Caco-2 (cell line): ENCODE measurements at regions not wholly inside any gene's neighbourhood (a gene's known extent, or its start where the extent isn't known, plus 50 kb on each side); places are given as distances from the start of the nearest gene placed in this dataset.

Experiments
- BruUV-seq: library from RNA; stranded (reverse); fragments of 400-500 nt; replicated peaks from 2 replicates; lab custom pipeline; 2021; lab: Mats Ljungman, UMichigan
- CTCF ChIA-PET: fragments of 300-600 bp; sonication (Branson Sonifier 250); formaldehyde crosslinking; loops from one replicate; lab custom pipeline; 2022; ENCODE audit warnings: antibody characterized with exemption; lab: Charles Lee
- POLR2A ChIA-PET: fragments of 300-600 bp; sonication (Branson Sonifier 250); formaldehyde crosslinking; loops from one replicate; lab custom pipeline; 2022; ENCODE audit warnings: antibody characterized with exemption; lab: Charles Lee
- DNase-seq, 2 experiments: peaks; one replicate each; pipeline versions ENCODE4 v3.0.0 to v3.0.0-alpha.2; 2020 to 2022
- H3K27me3 ChIP-seq: replicated peaks from 2 replicates; pipeline ENCODE4 v1.6.0; 2011; ENCODE audit warnings: low read length; ENCODE audit not compliant: control insufficient read depth, insufficient read depth
- H3K36me3 ChIP-seq: 2 replicates; pipeline ENCODE4 v1.5.1; 2011; ENCODE audit warnings: low read length; ENCODE audit not compliant: control insufficient read depth, insufficient read depth
- H3K4me1 ChIP-seq: fragments of 250-450 bp; sonication (Bioruptor Pico); 2 replicates; pipeline ENCODE4 v1.5.1; 2020; ENCODE audit warnings: mild to moderate bottlenecking
- H3K4me3 ChIP-seq: 2 replicates; pipeline ENCODE4 v1.5.1; 2011; ENCODE audit warnings: low read depth, mild to moderate bottlenecking, control low read depth, low read length
- H3K9me3 ChIP-seq: fragments of 250-450 bp; sonication (Bioruptor Pico); 2 replicates; pipeline ENCODE4 v1.5.1; 2020; ENCODE audit warnings: mild to moderate bottlenecking, moderate library complexity
- H3K27ac Mint-ChIP-seq: one replicate; pipeline ENCODE4 v1.8.0; 2022; ENCODE audit warnings: mixed read lengths; ENCODE audit not compliant: unreplicated experiment
- H3K27me3 Mint-ChIP-seq: one replicate; pipeline ENCODE4 v1.8.0; 2022; ENCODE audit warnings: mixed read lengths; ENCODE audit not compliant: insufficient read depth, unreplicated experiment
- H3K36me3 Mint-ChIP-seq: one replicate; pipeline ENCODE4 v1.8.0; 2022; ENCODE audit warnings: mild to moderate bottlenecking, mixed read lengths; ENCODE audit not compliant: insufficient read depth, unreplicated experiment
- H3K4me1 Mint-ChIP-seq: one replicate; pipeline ENCODE4 v1.8.0; 2022; ENCODE audit warnings: low read depth, mixed read lengths; ENCODE audit not compliant: unreplicated experiment
- H3K4me3 Mint-ChIP-seq: one replicate; pipeline ENCODE4 v1.8.0; 2022; ENCODE audit warnings: mild to moderate bottlenecking, moderate library complexity, mixed read lengths; ENCODE audit not compliant: unreplicated experiment
- H3K9me3 Mint-ChIP-seq: one replicate; pipeline ENCODE4 v1.8.0; 2022; ENCODE audit warnings: mixed read lengths; ENCODE audit not compliant: unreplicated experiment
- CTCF ChIP-seq, 2 experiments: fragments of 200-600 bp in 1 of 2; IDR thresholded peaks; 1 replicate in 1 of 2; 2 replicates in 1 of 2; pipeline versions ENCODE4 v1.5.1 to v1.8.0; 2011 to 2022; ENCODE audit warnings: antibody characterized with exemption in 1 of 2, control low read depth in 1 of 2, inconsistent platforms in 1 of 2, low read depth in 1 of 2, low read length in 1 of 2, mild to moderate bottlenecking in 1 of 2, moderate library complexity in 1 of 2; ENCODE audit not compliant: insufficient read depth in 1 of 2, severe bottlenecking in 1 of 2, unreplicated experiment in 1 of 2
- intact Hi-C: fragments of 100-400 bp; cut with micrococcal nuclease; formaldehyde crosslinking; loops from one replicate; pipeline ENCODE4 v1.10.0; 2022; ENCODE audit not compliant: unreplicated experiment

DNA sequence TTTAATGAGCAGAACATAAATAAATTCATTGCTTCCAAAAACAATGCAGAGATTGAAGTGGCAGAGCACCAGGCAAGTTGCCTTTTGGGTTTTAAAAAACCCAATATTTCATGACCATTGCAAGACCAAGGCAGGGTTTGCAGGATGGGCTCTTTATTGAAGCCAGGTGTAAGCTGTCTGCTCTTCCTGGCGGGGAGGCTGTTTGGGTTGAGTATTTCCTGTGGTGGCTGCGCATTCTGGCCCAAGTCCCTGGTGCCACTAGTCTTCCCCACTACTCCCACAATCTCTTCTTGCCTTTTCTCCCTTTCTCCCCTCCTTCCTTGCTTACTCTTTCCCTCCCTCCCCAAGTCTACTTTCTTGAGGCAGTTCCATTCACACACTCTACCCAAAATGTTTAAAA is 116.4 kb downstream of the AKAP11 start:
- H3K4me1 ChIP-seq: no peaks in the 10 kb centered on the region
- H3K9me3 ChIP-seq: no peaks in the 10 kb centered on the region
- H3K4me1 Mint-ChIP-seq: no peaks in the 10 kb centered on the region
- H3K36me3 Mint-ChIP-seq: no peaks in the 10 kb centered on the region
- H3K36me3 ChIP-seq: no peaks in the 10 kb centered on the region
- peaks cover 4% of the 10 kb centered on the region for H3K27me3 Mint-ChIP-seq
- POLR2A ChIA-PET: no interaction called here
- H3K9me3 Mint-ChIP-seq: no peaks in the 10 kb centered on the region
- no peak overlapping the region for H3K27ac Mint-ChIP-seq
- BruUV-seq: no TSS peak
- H3K27me3 ChIP-seq: no peaks in the 10 kb centered on the region
- TF ChIP-seq CTCF (IDR thresholded peaks at IDR 0.05; ENCODE audit: insufficient read depth in 1 of 2, low read depth in 1 of 2, low read length in 1 of 2, severe bottlenecking in 1 of 2, unreplicated experiment in 1 of 2): no peak
- DNase-seq: no peak
- H3K4me3 ChIP-seq: no peak overlapping the region
- intact Hi-C loops: no loop called here
- CTCF ChIA-PET: no interaction called here
- H3K4me3 Mint-ChIP-seq: no peak overlapping the region

GRCh38 chr13:42389041-42389440 is 117.1 kb downstream of the AKAP11 start:
- Histone ChIP-seq H3K4me3 (no peak overlapping the region), H3K36me3 (no peaks in the 10 kb centered on the region), H3K27me3 (no peaks in the 10 kb centered on the region), H3K9me3 (no peaks in the 10 kb centered on the region), H3K4me1 (no peaks in the 10 kb centered on the region)
- ChIA-PET POLR2A (no interaction called here), CTCF (no interaction called here)
- BruUV-seq: no TSS peak
- DNase-seq: no peak
- H3K27me3 Mint-ChIP-seq: peaks cover 4% of the 10 kb centered on the region
- TF ChIP-seq CTCF (IDR thresholded peaks at IDR 0.05; ENCODE audit: insufficient read depth in 1 of 2, low read depth in 1 of 2, low read length in 1 of 2, severe bottlenecking in 1 of 2, unreplicated experiment in 1 of 2): no peak
- no peak overlapping the region for H3K4me3 Mint-ChIP-seq
- intact Hi-C loops: no loop called here
- no peaks in the 10 kb centered on the region for H3K9me3 Mint-ChIP-seq
- H3K36me3 Mint-ChIP-seq: no peaks in the 10 kb centered on the region
- H3K4me1 Mint-ChIP-seq: no peaks in the 10 kb centered on the region
- no peak overlapping the region for H3K27ac Mint-ChIP-seq

GRCh38 chr13:42392180-42392579 is 120.2 kb downstream of the AKAP11 start:
- Mint-ChIP-seq H3K4me3 (no peak overlapping the region), H3K36me3 (no peaks in the 10 kb centered on the region), H3K27ac (no peak overlapping the region), H3K4me1 (no peaks in the 10 kb centered on the region), H3K27me3 (peaks cover 9% of the 10 kb centered on the region), H3K9me3 (no peaks in the 10 kb centered on the region)
- POLR2A ChIA-PET: no interaction called here
- CTCF ChIA-PET: no interaction called here
- Histone ChIP-seq H3K4me3 (no peak overlapping the region), H3K9me3 (no peaks in the 10 kb centered on the region), H3K27me3 (no peaks in the 10 kb centered on the region), H3K4me1 (no peaks in the 10 kb centered on the region), H3K36me3 (no peaks in the 10 kb centered on the region)
- intact Hi-C loops: no loop called here
- no peak for DNase-seq
- BruUV-seq: no TSS peak
- TF ChIP-seq CTCF (IDR thresholded peaks at IDR 0.05; ENCODE audit: insufficient read depth in 1 of 2, low read depth in 1 of 2, low read length in 1 of 2, severe bottlenecking in 1 of 2, unreplicated experiment in 1 of 2): no peak
